Lower leg skin (tissue), 4 donors: ENCODE measurements at regions not wholly inside any gene's neighbourhood (a gene's known extent, or its start where the extent isn't known, plus 50 kb on each side); places are given as distances from the start of the nearest gene placed in this dataset.
"Not testable (repeated sequence)": the region's sequence is repeated elsewhere in the genome, so short reads cannot be mapped to it uniquely, and the experiment has no call there.

Source experiments
- DNase-seq, 2 donors: peaks; one replicate each; pipeline ENCODE4 v3.0.0-alpha.2; 2019; ENCODE audit warnings: low spot score in 2 of 2
- H3K4me3 ChIP-seq: fragments of 200-600 bp; sonication (generic); 2 replicates; pipeline ENCODE4 v1.5.1; 2017; ENCODE audit warnings: mild to moderate bottlenecking, low read depth; ENCODE audit not compliant: poor library complexity, severe bottlenecking
- POLR2A ChIP-seq, 2 donors: fragments of 450-650 bp; IDR thresholded peaks; one replicate each; pipeline ENCODE4 v1.6.1; 2016 to 2017; ENCODE audit warnings: antibody characterized with exemption in 2 of 2, mild to moderate bottlenecking in 1 of 2, moderate library complexity in 1 of 2
- WGBS, 2 donors: methylation state at CpG; one replicate each; pipeline ENCODE4 v1.1.5; 2018; 5-methylcytosine and 5-hydroxymethylcytosine counted together
- intact Hi-C: fragments of 100-400 bp; cut with DNase I; formaldehyde crosslinking; loops from one replicate; pipeline ENCODE4 v1.15.0; 2023; ENCODE audit warnings: low total_unique reads
- TF ChIP-seq, protein P1 (sequence below), 3 donors: fragments of 450-650 bp; IDR thresholded peaks; one replicate each; pipeline ENCODE4 v1.5.1; 2016; ENCODE audit warnings: antibody characterized with exemption in 3 of 3, mild to moderate bottlenecking in 3 of 3, moderate library complexity in 2 of 3

DNA sequence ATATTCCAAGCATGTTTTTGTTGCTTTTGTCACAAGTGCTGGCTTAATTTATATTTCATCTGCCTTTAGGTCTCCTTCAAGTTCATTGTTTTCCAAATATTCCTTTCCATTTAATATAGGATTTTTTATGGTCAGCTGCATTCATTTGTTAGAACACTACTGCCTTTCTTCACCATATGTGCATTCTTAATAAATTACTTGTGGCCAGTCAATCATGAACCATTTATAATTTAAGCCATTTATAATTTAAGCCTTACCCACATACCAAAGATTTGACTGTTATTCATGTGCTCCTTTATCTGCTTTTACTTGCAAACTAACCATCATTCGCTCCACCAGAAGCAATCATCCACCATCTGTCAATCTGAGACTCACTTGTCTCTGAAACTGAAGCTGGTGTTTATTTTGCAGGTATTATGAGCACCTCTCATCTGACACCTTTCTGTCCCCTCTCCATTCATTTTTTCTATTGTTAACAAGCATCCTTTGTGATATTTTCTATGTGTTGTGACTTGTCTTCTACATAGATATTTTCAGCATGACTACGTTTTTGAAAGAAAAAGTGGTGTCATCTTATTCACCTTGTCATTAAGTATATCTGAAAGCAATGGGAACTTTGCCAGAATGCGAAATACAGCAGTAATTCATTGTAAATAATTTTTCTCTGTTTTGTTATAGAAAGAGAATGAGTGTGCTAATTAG lies 786.8 kb downstream of the KCNJ3 start:
- intact Hi-C loops, result no loop called here
- H3K4me3 ChIP-seq, result no peak overlapping the region
- WGBS, 2 donors, result 55 to 57% methylated on average over 3 of the region's 3 CpGs
- no peak for TF ChIP-seq POLR2A (IDR thresholded peaks at IDR 0.05)
- TF ChIP-seq, protein P1, sequence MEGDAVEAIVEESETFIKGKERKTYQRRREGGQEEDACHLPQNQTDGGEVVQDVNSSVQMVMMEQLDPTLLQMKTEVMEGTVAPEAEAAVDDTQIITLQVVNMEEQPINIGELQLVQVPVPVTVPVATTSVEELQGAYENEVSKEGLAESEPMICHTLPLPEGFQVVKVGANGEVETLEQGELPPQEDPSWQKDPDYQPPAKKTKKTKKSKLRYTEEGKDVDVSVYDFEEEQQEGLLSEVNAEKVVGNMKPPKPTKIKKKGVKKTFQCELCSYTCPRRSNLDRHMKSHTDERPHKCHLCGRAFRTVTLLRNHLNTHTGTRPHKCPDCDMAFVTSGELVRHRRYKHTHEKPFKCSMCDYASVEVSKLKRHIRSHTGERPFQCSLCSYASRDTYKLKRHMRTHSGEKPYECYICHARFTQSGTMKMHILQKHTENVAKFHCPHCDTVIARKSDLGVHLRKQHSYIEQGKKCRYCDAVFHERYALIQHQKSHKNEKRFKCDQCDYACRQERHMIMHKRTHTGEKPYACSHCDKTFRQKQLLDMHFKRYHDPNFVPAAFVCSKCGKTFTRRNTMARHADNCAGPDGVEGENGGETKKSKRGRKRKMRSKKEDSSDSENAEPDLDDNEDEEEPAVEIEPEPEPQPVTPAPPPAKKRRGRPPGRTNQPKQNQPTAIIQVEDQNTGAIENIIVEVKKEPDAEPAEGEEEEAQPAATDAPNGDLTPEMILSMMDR (IDR thresholded peaks at IDR 0.05), result no peak
- no peak for DNase-seq

DNA sequence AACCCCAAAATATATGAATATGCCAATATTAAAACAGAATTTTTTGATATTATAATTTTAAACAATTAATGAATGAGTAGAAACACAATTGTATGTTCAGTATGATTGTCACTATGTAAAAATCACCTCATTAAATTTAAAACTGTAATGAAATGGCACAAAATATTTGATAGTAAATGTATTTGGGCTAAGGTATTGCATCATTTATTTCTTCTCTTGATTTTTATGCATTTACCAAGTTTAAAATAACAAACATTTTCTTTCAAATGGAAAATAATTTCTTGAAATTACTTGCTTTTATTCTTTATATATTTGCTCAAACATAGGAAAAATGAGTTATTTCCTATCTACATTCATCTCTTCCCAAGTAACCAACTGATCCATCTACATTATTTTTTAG lies 782.6 kb downstream of the KCNJ3 start:
- no peak for DNase-seq
- H3K4me3 ChIP-seq, result no peak overlapping the region
- intact Hi-C loops, result no loop called here
- no peak for TF ChIP-seq POLR2A (IDR thresholded peaks at IDR 0.05)
- TF ChIP-seq, protein P1 (IDR thresholded peaks at IDR 0.05), result no peak

GRCh38 chr2:155472018-155472417 lies 773.5 kb downstream of the KCNJ3 start:
- WGBS, 2 donors, result 88 to 92% methylated on average over 14 of the region's 14 CpGs
- DNase-seq, intact Hi-C loops, H3K4me3 ChIP-seq: not testable (repeated sequence)

DNA sequence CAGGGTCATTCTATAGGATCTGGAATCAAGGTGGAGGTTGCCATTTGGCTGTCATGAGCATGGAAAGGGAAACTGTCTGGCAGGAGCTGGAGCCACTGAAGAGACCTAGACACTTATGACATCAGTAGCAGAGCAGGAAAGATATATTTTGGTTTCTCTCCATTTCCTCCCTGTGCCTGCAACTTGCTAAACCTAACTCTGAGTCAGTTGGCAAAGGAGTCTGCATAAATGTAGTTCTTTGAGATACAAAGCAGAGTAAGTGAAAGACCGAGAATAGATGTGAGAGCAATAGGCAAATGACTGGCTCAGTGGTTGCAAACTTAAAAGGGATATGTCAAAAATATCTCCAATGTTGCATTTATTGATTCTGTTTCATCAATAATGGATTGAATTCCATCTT lies 757.7 kb downstream of the KCNJ3 start:
- H3K4me3 ChIP-seq, result no peak overlapping the region
- DNase-seq, result no peak
- intact Hi-C loops, result no loop called here
- TF ChIP-seq, protein P1 (IDR thresholded peaks at IDR 0.05), result no peak
- TF ChIP-seq POLR2A (IDR thresholded peaks at IDR 0.05), result no peak
- 67 to 79% methylated on average over 1 of the region's 1 CpG for WGBS, 2 donors

DNA sequence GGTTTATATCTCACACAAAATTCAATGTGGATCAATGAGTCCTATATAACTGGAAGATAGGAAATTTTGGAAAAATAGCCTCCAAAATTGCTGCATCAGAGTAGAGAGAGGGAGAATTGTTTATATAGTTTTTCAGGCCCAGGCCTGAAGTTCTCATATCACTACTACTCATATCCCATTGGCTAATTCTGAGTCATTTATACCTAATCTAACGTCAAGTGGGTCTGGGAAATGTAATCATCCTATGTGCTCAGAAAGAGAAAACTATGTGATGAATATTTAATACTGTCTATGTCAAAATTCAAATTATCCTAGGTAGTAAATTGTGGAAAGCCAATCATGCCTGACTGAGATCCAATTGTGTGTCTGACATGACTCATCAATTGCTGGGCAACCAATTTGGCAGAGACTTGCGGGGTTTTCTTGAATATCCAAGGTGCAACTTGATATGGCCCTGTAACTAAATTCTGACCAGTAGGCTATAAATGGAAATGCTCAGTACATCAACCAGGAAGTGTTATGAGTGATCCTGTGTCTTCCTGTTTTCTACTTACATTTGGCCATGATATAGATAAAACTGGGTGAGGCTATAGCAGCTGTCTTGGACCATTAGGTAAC lies 744.4 kb downstream of the KCNJ3 start:
- WGBS, 2 donors, result 61 to 70% methylated on average over 2 of the region's 2 CpGs
- H3K4me3 ChIP-seq, result no peak overlapping the region
- no peak for TF ChIP-seq POLR2A (IDR thresholded peaks at IDR 0.05)
- TF ChIP-seq, protein P1 (IDR thresholded peaks at IDR 0.05), result no peak
- intact Hi-C loops, result no loop called here
- DNase-seq, result no peak

DNA sequence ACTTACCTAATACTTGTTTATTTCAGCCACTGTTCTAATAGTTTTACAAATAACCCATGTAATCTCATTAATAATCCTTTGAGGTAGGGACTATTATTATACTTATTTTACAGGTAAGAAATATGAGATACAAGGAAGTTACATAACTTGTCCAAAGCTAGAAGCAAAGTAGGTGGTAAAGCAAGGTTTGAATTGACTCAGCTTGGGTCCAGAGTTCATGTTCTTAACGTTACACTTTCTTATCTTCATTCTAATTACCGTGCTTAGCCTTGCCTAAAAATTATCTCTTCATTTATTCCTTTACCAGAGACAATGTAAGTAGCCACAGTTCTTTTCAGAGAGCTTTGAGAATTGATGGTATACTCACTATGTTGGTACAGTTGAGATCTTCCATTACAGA lies 743.6 kb downstream of the KCNJ3 start:
- DNase-seq, result no peak
- TF ChIP-seq, protein P1 (IDR thresholded peaks at IDR 0.05), result no peak
- TF ChIP-seq POLR2A (IDR thresholded peaks at IDR 0.05), result no peak
- intact Hi-C loops, result no loop called here
- 67 to 72% methylated on average over 2 of the region's 2 CpGs for WGBS, 2 donors
- H3K4me3 ChIP-seq, result no peak overlapping the region
